ENCODE measurements at regions not wholly inside any gene's neighbourhood (a gene's known extent, or its start where the extent isn't known, plus 50 kb on each side); places are given as distances from the start of the nearest gene placed in this dataset.
"Not testable (repeated sequence)": the region's sequence is repeated elsewhere in the genome, so short reads cannot be mapped to it uniquely, and the experiment has no call there.

DNA sequence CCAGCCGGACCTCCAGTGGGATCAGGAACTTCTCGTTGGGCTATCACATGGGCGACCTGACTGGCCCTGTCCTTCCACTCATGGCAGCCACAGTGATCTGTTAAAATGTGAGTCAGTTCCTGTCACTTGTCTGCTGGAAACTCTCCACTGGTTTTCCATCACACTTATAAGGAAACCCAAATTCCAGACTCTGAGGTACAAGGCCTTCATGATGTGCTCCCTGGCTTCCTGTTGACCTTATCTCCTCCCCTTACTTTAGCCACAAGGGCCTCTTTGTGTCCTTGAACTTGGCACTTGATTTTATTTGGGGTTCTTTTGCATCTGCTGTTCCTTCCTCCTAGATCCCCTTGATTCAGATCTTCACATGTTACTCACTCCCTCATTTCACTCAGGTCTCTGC, 96.8 kb downstream of the TENT5C start:
- no peak for DNase-seq (ENCODE audit: low read depth in 4 of 4, low spot score in 3 of 4)

- DNase-seq (ENCODE audit: low read depth in 4 of 4, low spot score in 3 of 4) = no peak
These were observed 101.5 kb downstream of the TENT5C start for GRCh38 chr1:117707371-117707770.

DNA sequence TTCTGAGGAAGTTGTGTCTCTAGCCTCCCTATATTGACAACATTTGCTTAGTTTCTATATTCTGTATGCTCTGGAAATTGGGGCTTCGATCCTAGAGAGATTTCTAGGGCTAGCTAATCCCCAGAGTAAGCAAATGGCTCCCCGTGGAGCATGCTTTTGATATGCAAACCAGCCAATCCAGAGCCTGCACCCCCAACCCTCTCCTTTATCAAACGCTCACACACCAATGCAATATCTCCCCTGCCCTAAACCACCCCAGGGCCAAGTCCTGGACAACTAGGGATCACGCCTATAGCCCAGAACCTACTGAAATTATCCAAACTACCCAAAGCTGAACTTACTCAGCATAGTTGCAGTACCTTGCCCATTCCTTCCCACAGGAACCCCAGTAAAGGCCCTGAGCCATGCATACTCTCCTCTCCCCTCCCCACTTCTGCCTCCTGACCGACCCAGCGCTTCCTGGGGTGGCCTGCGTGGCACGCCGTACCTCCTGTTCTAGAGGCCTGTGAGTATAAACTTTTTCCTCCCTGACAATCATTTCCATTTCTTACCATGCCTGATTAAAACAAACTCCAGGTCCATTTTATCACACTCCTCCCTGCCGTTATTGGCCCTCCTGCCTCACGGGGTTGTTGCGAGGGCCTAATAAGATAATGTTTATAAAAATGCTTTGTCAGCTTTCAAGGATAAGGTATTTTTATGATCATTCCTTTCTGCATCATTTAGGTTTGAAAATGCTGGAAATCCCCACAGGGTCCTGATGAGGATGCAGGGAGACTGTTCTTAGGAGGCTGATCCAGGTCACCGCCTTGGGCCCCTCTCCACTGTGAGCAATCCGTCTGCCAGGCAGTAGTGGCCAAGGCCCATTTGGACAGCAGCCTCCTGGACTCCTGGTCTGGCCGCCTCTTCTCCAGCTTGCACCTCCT, 102.7 kb downstream of the TENT5C start:
- no peak for DNase-seq (ENCODE audit: low read depth in 4 of 4, low spot score in 3 of 4)

DNA sequence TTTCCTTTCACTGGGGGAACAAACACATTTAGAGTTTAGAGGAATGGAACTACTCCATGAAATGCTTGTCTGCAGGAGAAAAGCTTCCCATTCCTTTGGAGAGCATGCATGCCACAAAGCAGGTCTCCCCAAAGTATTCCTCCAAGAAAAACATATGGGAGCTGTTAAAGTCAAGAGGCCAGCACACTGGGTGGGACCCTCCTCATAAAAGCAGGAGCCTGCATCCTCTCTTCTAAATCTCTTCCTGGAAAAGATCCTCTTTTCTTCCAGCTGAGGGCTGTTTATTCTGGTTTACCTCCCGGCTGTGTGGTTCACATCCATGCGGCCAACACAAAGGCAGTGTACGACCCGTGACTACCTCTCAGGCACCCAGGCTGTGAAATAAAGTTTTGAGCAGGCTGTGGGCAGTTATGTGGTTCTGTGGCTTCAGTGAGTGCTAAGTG, 103.4 kb downstream of the TENT5C start:
- no peak for DNase-seq (ENCODE audit: low read depth in 4 of 4, low spot score in 3 of 4)

DNA sequence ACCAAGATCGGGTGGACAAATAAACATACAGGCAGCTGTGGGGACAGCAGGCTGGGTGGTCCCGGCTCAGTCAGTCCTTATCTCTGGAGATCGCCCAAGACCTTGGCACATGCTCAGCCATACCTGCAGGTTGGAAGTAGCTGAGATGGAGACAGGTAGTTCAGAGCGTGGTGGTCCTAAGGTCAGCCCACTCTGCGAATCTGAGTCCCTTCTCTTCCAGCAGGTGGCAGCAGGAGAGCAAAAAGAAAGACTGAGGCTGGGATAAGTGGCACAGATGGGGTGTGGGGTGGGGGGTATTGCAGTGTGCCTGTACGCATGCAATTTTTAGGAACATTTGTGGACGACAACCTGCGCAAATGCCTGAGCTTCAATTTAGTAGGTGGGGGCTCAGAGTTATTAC, 104.9 kb downstream of the TENT5C start:
- no peak for DNase-seq (ENCODE audit: low read depth in 4 of 4, low spot score in 3 of 4)

- DNase-seq (ENCODE audit: low read depth in 4 of 4, low spot score in 3 of 4) = no peak
These were observed 106.8 kb downstream of the TENT5C start for GRCh38 chr1:117712621-117713020.

DNA sequence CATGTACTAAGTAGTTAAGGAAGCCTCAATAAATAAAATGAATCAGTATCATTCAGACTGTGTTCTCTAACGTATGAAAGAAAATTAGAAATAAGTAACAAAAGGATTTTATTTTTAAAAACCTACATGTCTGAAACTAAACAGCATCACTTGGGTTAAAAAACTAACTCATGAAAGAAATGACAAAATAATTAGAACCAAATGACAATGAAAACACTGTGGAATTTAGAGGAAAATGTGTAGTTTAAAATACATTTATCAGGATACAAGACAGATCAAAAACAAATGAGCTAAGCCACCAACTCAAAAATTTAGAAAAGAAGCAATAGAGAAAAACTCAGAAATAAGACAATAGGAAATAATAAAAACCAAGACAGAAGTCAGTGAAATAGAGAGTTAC, 108.7 kb downstream of the TENT5C start:
- DNase-seq (ENCODE audit: low read depth in 4 of 4, low spot score in 3 of 4) = no peak

DNA sequence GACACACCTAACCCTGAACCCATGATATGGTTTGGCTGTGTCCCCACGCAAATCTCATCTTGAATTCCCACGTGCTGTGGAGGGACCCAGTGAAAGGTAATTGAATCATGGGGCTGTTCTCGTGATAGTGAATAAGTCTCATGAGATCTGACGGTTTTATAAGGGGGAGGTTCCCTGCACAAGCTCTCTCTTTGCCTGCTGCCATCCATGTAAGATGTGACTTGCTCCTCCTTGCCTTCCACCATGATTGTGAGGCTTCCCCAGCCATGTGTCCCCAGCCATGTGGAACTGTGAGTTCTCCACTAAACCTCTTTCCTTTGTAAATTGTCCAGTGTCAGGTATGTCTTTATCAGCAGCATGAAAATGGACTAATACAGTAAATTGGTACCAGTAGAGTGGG, 110.2 kb downstream of the TENT5C start:
- not testable (repeated sequence) for DNase-seq (ENCODE audit: low read depth in 4 of 4, low spot score in 3 of 4)

- not testable (repeated sequence) for DNase-seq (ENCODE audit: low read depth in 4 of 4, low spot score in 3 of 4)
These were observed 112.1 kb downstream of the TENT5C start for GRCh38 chr1:117717980-117718379.

DNA sequence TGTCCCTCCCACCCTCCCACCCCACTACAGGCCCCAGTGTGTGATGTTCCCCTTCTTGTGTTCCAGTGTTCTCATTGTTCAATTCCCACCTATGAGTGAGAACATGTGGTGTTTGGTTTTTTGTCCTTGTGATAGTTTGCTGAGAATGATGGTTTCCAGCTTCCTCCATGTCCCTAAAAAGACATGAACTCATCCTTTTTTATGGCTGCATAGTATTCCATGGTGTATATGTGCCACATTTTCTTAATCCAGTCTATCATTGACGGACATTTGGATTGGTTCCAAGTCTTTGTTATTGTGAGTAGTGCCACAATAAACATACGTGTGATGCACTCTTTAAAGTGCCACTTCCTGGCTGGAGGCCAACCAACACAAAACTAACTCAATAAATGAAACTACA, 112.7 kb downstream of the TENT5C start:
- DNase-seq (ENCODE audit: low read depth in 4 of 4, low spot score in 3 of 4) = not testable (repeated sequence)

DNA sequence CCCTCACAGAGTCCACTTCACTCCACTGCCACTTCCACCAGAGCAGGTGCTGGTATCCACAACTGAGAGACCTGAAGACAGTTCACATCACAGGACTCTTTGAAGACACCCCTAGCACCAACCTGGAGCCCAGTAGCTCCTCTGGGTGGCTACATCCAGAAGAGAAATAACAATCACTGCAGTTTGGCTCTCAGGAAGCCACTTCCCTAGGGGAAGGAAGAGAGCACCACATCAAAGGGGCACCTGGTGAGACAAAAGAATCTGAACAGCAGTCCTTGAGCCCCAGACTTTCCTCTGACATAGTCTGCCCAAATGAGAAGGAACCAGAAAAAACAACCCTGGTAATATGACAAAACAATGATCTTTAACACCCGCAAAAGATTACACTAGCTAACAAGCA, 113.2 kb downstream of the TENT5C start:
- no peak for DNase-seq (ENCODE audit: low read depth in 4 of 4, low spot score in 3 of 4)

DNA sequence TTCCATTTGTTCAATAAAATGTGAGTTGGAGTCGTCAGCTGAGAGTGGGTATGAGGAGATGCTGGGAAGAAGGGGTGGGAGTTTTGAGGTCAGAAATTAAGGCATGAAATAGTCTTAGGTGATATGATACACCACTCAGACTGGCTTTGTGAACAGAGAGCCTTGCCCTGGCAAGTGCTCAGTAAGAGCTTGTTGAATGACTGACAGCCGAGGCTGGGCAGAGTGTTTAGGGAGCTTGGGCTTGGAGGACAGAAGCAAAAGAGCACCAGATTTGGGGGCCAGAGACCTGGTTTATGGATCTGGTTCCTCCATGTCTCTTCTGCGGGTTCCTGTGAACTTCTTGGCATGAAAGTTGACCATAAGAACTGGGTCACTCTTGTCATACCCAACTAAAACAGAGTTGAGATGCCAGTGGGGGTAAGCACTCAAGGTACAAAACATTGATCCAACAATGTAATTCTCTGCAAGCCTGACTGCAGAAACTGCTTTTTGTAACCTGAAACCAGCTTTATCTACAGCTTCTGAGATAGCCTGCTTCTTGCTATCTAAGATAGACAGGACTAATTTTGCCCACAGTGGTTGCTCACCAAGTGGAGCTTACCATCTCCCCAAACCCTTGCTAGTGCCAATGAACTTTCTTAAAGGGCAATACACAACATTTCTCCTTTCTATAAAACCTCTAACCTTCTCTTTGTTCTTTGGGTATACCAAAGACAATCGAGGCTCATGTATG, 126.4 kb downstream of the TENT5C start:
- DNase-seq (ENCODE audit: low read depth in 4 of 4, low spot score in 3 of 4) = no peak

DNA sequence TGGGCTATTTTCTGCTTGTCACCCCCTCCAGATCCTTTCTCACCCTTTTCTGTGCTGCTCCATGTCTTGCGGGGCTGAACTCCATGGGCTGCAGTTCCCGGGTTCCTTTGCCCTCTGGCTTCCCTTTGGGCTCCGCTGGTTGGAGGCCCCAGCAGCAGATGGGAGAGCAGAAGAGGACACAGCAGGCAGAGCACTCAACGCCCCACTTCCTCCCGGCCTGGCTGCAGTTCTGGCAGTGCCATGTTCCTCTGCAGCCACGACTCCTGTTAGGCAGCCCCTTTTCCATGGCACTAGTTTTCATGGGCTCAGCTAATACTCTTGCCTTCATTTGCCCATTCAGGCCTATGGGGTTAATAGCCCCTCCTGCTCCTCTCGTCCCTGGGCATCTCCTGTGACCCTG, 127.1 kb downstream of the TENT5C start:
- DNase-seq (ENCODE audit: low read depth in 4 of 4, low spot score in 3 of 4) = no peak

GRCh38 chr1:117734403-117734802, 128.6 kb downstream of the TENT5C start:
- DNase-seq (ENCODE audit: low read depth in 4 of 4, low spot score in 3 of 4) = no peak

GRCh38 chr1:117735045-117735992, 129.5 kb downstream of the TENT5C start:
- no peak for DNase-seq (ENCODE audit: low read depth in 4 of 4, low spot score in 3 of 4)

DNA sequence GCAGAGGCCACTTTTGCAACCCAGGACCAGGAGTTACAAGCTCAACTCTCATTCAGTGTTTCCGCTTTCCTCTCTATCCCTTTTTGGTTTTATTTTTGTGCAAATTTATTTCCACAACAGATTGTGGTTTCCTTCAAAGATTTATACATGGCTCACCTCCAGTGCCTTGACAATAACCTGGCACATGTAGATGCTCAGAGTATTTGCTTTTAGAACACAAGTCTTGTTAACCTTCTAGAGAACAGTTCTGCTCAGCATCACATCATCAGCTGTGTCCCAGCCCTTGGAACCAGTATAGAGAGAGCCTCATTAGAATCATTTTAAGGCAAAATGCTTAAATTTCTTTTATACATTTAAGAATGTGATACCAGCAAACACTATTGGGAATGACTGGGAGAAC, 133.7 kb downstream of the TENT5C start:
- DNase-seq (ENCODE audit: low read depth in 4 of 4, low spot score in 3 of 4) = no peak

DNA sequence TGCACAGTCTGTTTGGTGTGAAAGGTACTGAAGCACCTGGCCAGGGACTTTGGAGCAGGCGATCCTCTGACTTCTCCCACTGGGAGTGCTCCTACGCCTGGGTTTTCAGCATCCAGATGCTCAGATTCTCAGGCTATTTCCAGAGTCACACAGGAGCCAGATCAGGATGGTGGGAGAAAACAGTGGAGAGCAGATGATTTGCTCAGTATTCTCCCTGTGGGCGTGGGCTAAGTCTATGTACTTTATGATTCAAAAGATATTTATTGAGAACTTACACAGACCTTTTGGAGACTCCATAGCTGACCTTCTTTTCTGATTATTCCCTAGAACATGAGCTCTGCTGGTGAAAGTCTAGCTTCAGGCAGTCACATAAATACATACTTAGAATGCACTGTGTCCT, 134.6 kb downstream of the TENT5C start:
- DNase-seq (ENCODE audit: low read depth in 4 of 4, low spot score in 3 of 4) = no peak

DNA sequence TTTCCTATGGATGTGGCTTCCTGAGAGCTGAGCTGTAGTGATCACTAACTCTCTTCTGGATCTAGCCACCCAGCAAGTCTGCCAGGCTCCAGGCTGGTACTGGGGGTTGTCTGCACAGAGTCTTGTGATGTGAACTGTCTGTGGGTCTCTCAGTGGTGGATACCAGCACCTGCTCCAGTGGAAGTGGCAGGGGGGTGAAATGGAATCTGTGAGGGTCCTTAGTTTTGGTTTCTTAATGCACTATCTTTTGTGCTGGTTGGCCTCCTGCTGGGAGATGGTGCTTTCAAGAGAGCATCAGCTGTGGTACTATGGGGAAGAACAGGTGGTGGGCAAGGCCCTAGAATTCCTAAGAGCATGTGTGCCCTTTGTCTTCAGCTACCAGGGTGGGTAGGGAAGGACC, 140.7 kb downstream of the TENT5C start:
- DNase-seq (ENCODE audit: low read depth in 4 of 4, low spot score in 3 of 4) = not testable (repeated sequence)

DNA sequence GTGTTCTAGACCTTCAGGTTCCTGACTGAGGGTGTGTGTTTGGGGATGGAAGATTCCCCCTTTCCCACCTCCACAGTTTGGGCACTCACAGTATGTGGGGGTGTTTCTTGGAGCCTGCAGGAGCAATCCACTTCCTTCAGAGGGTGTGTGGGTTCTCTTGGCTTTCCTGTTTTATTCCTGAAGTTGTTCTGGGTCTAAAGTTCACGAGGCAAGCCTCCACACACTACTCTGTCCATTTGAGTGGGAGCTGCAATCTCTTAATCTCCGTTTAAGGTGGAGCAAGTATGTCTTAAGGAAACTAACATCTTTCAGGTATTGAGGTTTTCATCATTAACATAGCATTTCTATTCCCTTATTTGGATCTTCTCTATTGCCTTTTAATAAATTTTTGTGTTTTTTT, 141.8 kb downstream of the TENT5C start:
- no peak for DNase-seq (ENCODE audit: low read depth in 4 of 4, low spot score in 3 of 4)

- no peak for DNase-seq (ENCODE audit: low read depth in 4 of 4, low spot score in 3 of 4)
These were observed 145.5 kb downstream of the TENT5C start for GRCh38 chr1:117751321-117751720.

GRCh38 chr1:117752661-117753060, 146.8 kb downstream of the TENT5C start:
- DNase-seq (ENCODE audit: low read depth in 4 of 4, low spot score in 3 of 4) = no peak

Data from left renal pelvis (tissue), 4 donors.